ENCODE measurements at regions not wholly inside any gene's neighbourhood (a gene's known extent, or its start where the extent isn't known, plus 50 kb on each side); places are given as distances from the start of the nearest gene placed in this dataset.

DNA sequence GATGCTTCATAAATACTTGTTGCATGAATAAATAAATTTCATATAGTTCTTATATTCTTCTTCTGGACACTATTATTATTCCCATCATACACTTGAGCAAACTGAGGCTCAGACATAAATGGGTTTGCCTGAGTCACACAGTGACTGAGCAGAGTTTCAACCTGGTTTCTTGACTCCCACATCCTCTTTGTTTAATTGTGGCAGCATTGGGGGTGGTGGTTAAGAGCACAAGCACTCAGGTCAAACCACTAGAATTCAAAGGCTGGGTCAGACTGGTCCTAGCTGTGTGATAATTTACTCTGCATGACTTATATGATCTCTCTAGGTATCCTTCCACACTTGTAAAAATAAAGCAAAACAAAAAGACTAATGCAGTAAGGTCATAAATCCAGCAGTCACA lies 274.9 kb upstream of the SRRM4 start:
- no peak for DNase-seq

DNA sequence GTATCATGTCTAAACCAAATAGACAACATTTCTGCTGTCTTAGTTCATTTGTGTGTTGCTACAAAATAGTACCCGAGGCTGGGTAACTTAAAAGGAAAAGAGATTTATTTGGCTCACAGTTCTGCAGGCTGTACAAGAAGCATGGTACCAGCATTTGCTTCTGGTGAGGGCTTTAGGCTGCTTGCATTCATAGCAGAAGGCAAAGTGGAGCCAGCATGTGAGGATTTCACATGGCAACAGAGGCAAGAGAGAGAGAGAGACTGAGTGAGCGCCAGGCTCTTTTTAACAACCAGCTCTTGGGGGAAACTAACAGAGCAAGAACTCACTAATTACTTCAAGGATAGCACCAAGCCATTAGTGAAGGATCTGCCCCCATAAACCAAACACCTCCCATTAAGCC lies 271.4 kb upstream of the SRRM4 start:
- no peak for DNase-seq

- no peak for DNase-seq
Observed at GRCh38 chr12:118711185-118711584, 270.2 kb upstream of the SRRM4 start.

DNA sequence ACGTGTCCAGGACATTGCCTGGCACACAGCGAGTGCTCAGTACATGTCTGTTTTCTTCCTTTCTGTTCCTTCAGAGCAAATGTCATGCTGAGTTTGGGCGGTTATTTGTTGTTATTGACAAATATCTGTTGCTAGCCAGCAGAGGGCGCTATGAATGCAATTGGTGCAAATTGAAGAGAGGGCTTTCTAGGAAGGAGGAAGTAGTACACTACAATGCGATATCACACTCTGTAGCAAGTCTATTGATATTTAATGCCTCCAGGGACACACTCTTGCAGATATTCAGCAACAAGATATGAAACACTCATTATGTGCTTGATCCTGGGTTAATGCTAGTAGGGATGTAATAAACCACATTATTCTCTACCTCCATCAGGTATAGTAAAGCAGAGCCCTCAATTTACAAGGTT lies 267.3 kb upstream of the SRRM4 start:
- peak; percentile 61 for DNase-seq

GRCh38 chr12:118714500-118714899 lies 266.8 kb upstream of the SRRM4 start:
- no peak for DNase-seq

DNA sequence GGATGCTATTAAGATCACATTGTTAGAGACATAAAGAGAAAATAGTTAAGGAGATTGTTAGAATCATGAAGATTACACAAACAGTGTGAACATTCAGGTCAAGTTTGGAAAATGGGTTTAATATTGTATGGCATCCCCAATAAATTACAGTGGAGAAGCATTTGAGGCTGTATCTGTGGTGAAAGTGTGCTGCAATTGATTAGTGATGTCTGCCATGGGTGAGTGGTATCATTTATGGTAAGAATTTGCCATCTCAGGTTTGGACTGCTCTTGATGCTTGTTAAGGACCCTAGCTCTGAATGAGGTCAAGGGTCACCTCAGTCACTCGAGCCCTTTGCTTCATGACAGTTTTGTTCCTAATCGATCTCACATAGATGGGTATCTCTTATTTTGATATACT lies 265.7 kb upstream of the SRRM4 start:
- no peak for DNase-seq

DNA sequence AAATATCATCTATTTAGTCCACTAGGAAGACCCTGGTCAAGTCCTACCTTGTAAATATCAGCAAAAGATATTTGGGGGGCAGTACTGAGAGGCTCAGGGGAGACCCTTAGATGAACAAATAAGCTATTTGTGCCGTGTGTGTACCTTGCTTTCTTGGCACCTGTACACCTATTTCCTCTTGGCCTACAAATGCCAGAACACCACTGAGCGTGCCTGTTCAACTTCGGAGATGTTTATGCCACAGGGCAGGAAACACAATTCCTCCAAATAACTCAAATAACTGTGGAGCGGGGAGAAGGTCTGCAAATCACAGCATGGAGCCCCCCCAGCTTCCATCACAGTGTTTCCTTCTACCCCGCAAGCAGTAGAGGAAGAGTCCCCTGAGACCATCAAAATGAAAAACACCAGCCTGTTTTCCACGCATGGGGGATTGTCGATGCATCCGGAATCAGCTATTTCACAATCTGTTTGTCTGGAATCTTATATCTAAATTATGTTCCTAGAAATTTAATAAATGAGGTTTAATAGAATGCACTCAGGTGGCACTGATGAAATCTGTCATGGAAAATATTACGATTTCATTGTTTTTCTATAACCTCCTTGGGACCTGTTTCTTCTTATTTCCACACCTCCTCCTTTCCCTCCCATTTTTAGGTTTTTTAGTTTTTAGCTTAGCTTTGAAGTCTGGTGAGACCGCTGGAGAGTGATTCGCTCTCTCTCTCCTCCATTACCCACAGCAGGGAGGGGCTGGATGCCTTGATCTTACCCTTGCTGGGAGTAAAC lies 254.0 kb upstream of the SRRM4 start:
- no peak for DNase-seq

- DNase-seq: no peak
Observed at GRCh38 chr12:118727979-118728366, 253.4 kb upstream of the SRRM4 start.

DNA sequence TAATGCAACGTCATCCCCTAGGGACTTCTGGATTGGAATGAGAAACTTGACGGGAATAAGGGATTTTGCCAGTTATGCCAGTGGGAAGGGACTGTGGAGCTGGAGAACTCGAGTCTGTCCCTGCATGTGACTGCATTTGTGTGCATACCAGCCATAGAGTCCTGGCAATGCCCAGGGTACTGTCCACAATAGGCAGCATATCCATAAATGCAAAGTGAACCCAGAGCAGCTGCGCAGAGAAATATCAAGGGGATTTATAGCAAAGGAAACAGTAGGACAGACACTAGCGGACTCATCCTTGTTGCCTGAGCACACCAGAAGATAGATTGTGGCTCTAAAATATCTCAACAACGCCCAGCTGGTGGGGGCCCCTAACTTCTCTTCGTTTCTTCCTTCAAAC lies 247.1 kb upstream of the SRRM4 start:
- DNase-seq: no peak

DNA sequence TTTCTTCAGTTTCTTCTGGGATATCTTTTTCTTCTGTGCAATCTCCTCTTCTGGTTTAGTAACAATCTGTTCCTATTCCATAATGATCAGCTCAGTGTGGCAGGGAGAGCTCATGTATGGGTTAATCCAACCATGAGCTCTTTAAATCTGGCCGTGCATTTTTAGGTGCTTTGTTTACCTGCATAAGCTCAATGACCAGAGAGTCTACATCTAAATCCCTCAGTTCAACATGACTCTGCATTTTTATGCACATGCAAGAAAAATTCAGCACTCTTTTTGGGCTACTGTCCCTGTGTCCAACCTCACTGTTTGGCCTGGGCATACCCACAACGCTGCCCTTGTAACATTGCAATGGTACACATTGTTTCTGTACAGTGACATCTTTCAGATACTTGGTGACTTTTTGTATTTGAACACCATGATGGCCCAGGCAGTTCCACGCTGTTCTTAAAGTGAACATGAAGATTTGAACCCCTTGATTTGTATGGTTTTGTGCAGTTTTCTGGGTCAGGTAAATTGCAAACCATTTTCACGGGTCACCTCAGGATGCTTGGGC lies 243.3 kb upstream of the SRRM4 start:
- no peak for DNase-seq

DNA sequence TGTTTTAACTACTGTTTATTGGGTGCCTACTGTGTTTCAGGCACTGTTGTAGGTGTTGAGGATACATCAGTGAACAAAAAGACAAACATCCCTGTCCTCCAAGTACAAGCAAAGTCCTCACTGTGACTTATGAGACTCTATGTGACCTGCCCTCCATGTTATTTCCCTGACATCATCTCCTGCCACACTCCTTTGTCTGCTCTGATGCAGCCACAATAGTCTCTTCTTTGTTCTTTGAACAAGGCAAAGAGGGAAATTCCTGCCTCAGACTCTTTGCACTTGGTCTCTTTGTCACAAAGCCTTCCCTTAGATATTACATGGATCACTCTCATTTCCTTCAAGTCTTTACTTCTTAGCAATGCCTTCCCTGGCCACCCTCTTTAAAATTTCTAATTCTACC lies 240.1 kb upstream of the SRRM4 start:
- no peak for DNase-seq

DNA sequence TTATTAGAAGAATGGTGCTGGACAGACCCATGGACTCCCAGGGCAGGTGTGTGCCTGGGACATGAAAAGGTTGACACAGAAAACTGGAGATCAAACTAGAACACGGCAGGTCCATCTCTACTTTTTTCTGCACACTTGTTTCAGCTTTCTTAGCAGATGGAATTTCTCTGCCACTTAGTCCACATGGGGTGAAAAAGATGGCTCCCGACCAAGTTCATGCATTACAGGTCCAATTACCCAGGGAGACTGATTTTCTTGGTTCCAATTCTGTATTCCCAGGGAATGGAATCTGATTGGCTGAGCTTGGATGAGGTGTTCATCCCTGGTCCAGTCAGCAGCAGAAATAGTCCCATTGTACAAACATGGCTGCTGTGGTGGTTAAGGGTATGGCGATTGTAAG lies 238.9 kb upstream of the SRRM4 start:
- DNase-seq: no peak

DNA sequence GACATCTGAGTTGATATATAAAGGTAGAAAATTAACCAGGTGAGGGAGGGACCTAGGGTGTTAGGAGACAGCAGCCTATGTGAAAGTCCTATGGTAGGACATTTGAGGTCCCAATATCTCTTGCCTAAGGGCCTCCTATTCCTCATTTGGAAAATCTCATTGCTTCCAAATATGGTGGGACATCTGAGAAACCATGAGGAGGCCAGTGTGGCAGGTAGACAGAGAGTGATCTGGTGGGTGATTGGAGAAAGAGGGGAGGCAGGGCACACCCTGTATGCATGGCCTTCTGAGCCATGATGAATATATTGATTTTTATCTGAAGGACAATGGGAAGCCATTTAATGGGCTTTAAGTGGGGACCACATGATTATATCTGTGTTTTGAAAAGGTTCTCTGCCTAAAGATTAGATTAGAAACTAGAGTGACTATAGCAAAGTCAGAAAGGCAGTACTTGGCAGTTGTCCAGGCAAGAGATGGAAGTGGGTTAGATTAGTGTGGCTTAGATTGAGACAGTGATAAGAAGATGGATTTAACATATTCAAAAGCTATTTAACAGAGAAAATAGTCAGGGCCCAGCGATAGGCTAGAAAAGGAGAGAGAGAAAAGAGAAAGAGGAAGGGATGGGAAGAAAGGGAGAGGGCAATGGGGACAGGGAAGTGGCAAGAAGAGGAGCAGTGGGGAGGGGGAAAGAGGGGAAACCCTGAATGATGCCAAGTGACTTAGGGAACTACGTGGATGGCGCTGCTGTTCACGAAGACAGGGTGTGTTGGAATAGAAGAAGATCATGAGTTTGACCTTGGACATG lies 237.2 kb upstream of the SRRM4 start:
- DNase-seq: no peak

- DNase-seq: no peak
Observed at GRCh38 chr12:118746176-118746575, 235.2 kb upstream of the SRRM4 start.

GRCh38 chr12:118746960-118747359 lies 234.4 kb upstream of the SRRM4 start:
- no peak for DNase-seq

GRCh38 chr12:118747771-118748170 lies 233.6 kb upstream of the SRRM4 start:
- no peak for DNase-seq

DNA sequence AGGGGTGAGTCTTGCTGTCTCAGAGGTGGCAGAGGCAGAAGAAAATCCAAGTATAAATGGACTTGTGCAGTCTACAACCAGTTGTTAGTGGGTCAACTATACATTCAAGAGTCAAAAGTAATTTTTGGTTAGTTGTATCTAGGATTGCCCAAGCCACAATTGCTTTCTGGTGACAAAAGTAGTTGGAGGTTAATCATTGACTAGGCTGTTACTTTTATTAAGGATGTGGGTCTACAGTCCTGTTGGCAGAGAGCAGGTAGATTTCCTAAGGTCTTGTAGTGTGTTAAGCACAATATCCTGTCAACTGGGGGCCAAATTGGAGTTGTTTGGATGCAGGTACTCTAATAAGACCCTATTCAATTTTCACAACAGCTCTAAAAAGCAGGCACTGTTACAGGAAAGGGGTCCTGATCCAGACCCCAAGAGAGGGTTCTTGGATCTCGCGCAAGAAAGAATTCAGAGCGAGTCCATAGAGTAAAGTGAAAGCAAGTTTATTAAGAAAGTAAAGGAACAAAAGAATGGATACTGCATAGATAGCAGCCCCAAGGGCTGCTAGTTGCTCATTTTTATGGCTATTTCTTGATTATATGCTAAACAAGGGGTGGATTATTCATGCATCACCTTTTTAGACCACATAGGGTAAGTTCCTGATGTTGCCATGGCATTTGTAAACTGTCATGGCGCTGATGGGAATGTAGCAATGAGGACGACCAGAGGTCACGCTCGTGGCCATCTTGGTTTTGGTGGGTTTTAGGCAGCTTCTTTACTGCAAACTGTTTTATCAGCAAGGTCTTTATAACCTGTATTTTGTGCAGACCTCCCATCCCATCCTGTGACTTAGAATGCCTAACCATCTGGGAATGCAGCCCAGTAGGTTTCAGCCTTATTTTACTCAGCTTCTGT lies 232.6 kb upstream of the SRRM4 start:
- DNase-seq: no peak

DNA sequence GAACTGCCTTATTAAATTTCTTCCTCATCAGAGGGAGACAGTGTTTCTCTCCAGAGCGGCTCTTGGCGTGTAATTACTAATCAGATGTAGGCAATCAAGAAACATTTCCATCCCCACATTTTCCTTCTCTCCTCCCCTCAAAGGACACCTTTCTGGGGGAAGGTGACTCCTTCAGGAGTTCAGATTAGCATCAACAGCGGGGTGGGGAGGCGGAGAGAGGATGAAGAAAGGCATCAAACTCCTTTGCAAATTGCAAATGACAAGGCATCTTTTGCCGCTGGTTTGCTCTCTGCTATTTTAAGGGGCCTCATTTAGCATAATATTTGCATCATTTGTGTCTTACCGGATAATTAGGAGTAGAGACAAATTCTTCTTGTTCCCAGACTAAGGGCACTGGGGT lies 231.7 kb upstream of the SRRM4 start:
- no peak for DNase-seq

DNA sequence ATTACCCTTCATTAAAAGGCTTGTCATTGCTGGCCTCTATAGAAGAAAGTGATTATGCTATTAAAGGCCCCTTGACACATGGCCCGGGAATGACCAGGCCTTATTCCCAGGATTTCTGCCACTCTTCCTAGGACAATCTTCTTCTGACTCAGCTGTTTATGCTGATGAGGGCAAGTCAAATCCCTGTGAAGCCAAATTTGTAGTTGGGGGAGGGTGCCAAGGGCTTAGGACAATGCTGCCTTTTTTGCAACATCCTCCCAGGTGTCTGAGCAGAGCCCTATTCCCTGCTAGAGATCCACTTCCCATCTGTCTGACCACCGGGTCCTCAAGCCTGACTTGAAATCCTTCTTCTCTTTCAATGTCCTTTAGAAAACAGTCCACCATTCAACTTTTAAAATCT lies 230.7 kb upstream of the SRRM4 start:
- no peak for DNase-seq

GRCh38 chr12:118751355-118751754 lies 230.0 kb upstream of the SRRM4 start:
- DNase-seq: no peak

GRCh38 chr12:118760623-118761022 lies 220.7 kb upstream of the SRRM4 start:
- no peak for DNase-seq

DNA sequence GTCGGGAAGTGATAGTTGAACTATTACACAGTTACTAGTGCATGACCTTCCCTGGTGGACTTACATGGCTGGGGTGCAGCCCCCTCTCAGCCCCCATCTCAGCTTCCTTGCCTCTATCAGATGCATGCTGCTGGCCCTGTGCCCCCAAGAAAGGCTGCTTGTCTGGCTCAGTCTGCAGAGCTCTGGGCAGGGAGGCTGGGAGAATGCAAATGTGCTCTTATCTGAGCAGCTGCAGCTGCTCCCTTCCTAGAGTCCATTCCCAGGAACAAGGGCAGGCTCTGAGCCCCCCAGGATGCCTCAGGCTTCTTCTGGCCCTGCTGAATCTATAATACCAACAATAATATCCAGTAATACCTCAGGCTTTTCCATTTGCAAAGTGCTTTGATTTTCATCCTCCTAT lies 218.1 kb upstream of the SRRM4 start:
- no peak for DNase-seq
